H9 (cell line): ENCODE measurements at regions not wholly inside any gene's neighbourhood (a gene's known extent, or its start where the extent isn't known, plus 50 kb on each side); places are given as distances from the start of the nearest gene placed in this dataset.
"Not testable (repeated sequence)": the region's sequence is repeated elsewhere in the genome, so short reads cannot be mapped to it uniquely, and the experiment has no call there.

Experiments used
- DNase-seq: peaks from one replicate; pipeline ENCODE4 v3.0.0-alpha.2; 2017
- H2AFZ ChIP-seq: one replicate; pipeline ENCODE4 v1.6.1; 2013; ENCODE audit warnings: mild to moderate bottlenecking, low read length, control low read depth, moderate library complexity
- H2AK5ac ChIP-seq: 2 replicates; pipeline ENCODE4 v1.6.1; 2013; ENCODE audit warnings: low read length, control low read depth, mixed read lengths; ENCODE audit not compliant: insufficient read length
- H2BK120ac ChIP-seq: one replicate; pipeline ENCODE4 v1.6.1; 2013; ENCODE audit warnings: low read depth, mild to moderate bottlenecking, low read length, control low read depth, inconsistent platforms; ENCODE audit not compliant: poor library complexity, severe bottlenecking
- H2BK12ac ChIP-seq: 2 replicates; pipeline ENCODE4 v1.6.1; 2013; ENCODE audit warnings: low read length, control low read depth, mixed read lengths, low read depth; ENCODE audit not compliant: insufficient read length
- H2BK15ac ChIP-seq: 2 replicates; pipeline ENCODE4 v1.6.1; 2013; ENCODE audit warnings: low read depth, low read length, control low read depth
- H2BK20ac ChIP-seq: one replicate; pipeline ENCODE4 v1.6.1; 2013; ENCODE audit warnings: low read depth, mild to moderate bottlenecking, low read length, control low read depth, inconsistent platforms; ENCODE audit not compliant: poor library complexity, severe bottlenecking
- H2BK5ac ChIP-seq: 2 replicates; pipeline ENCODE4 v1.6.1; 2013; ENCODE audit warnings: low read length, control low read depth, mixed read lengths; ENCODE audit not compliant: insufficient read length
- H3K14ac ChIP-seq: 2 replicates; pipeline ENCODE4 v1.6.1; 2013; ENCODE audit warnings: low read length, control low read depth; ENCODE audit not compliant: insufficient read depth
- H3K18ac ChIP-seq: 2 replicates; pipeline ENCODE4 v1.6.1; 2013; ENCODE audit warnings: low read depth, mild to moderate bottlenecking, mixed read lengths, low read length, control low read depth; ENCODE audit not compliant: insufficient read length
- H3K23ac ChIP-seq: 2 replicates; pipeline ENCODE4 v1.6.1; 2013; ENCODE audit warnings: low read length, control low read depth, mixed read lengths, low read depth; ENCODE audit not compliant: insufficient read length
- H3K23me2 ChIP-seq: 2 replicates; pipeline ENCODE4 v1.6.1; 2013; ENCODE audit warnings: low read depth, mild to moderate bottlenecking, mixed read lengths, low read length, control low read depth; ENCODE audit not compliant: insufficient read length, poor library complexity, severe bottlenecking
- H3K27ac ChIP-seq: 2 replicates; pipeline ENCODE4 v1.5.1; 2013; ENCODE audit warnings: low read length, control low read depth, mixed read lengths, low read depth; ENCODE audit not compliant: insufficient read length
- H3K27me3 ChIP-seq: 2 replicates; pipeline ENCODE4 v1.6.1; 2013; ENCODE audit warnings: low read length, control low read depth, inconsistent platforms; ENCODE audit not compliant: insufficient read depth
- H3K4ac ChIP-seq: 2 replicates; pipeline ENCODE4 v1.6.1; 2013; ENCODE audit warnings: low read depth, mild to moderate bottlenecking, control low read depth, inconsistent platforms, low read length, moderate library complexity
- H3K4me1 ChIP-seq: 2 replicates; pipeline ENCODE4 v1.6.1; 2013; ENCODE audit warnings: low read length, control low read depth, inconsistent platforms; ENCODE audit not compliant: insufficient read depth
- H3K4me2 ChIP-seq: 2 replicates; pipeline ENCODE4 v1.6.1; 2013; ENCODE audit warnings: low read length, control low read depth, mixed read lengths; ENCODE audit not compliant: insufficient read length, insufficient read depth
- H3K56ac ChIP-seq: 2 replicates; pipeline ENCODE4 v1.6.1; 2013; ENCODE audit warnings: low read depth, mild to moderate bottlenecking, mixed read lengths, low read length, control low read depth; ENCODE audit not compliant: insufficient read length
- H3K79me1 ChIP-seq: 2 replicates; pipeline ENCODE4 v1.6.1; 2013; ENCODE audit warnings: low read depth, mild to moderate bottlenecking, moderate library complexity, low read length, control low read depth, inconsistent platforms; ENCODE audit not compliant: insufficient read depth, poor library complexity, severe bottlenecking
- H3K79me2 ChIP-seq: 2 replicates; pipeline ENCODE4 v1.6.1; 2013; ENCODE audit warnings: low read length, control low read depth, inconsistent platforms; ENCODE audit not compliant: insufficient read depth
- H3K9ac ChIP-seq: 2 replicates; pipeline ENCODE4 v1.6.1; 2013; ENCODE audit warnings: low read length, control low read depth, mixed read lengths; ENCODE audit not compliant: insufficient read length; ENCODE audit errors: extremely low read depth
- H3K9me3 ChIP-seq: one replicate; pipeline ENCODE4 v1.6.1; 2013; ENCODE audit warnings: low read depth, low read length, inconsistent platforms; ENCODE audit not compliant: control insufficient read depth
- H3T11ph ChIP-seq: one replicate; pipeline ENCODE4 v1.6.1; 2013; ENCODE audit warnings: mild to moderate bottlenecking, low read length, control low read depth, inconsistent platforms
- H4K20me1 ChIP-seq: one replicate; pipeline ENCODE4 v1.6.1; 2013; ENCODE audit not compliant: control insufficient read depth, insufficient read length, insufficient read depth
- H4K5ac ChIP-seq: 2 replicates; pipeline ENCODE4 v1.6.1; 2013; ENCODE audit warnings: low read depth, mild to moderate bottlenecking, mixed read lengths, low read length, control low read depth; ENCODE audit not compliant: insufficient read length
- H4K8ac ChIP-seq: replicated peaks from 2 replicates; pipeline ENCODE4 v1.6.1; 2013; ENCODE audit warnings: low read length, control low read depth, mixed read lengths, low read depth; ENCODE audit not compliant: insufficient read length
- H4K91ac ChIP-seq: 2 replicates; pipeline ENCODE4 v1.6.1; 2013; ENCODE audit warnings: low read depth, mild to moderate bottlenecking, moderate library complexity, mixed read lengths, low read length, control low read depth; ENCODE audit not compliant: insufficient read length
- H3K27ac Mint-ChIP-seq, 3 experiments: 2 replicates in 2 of 3; 3 replicates in 1 of 3; pipeline ENCODE4 v1.8.0; 2020 to 2021; ENCODE audit warnings: mixed read lengths in 3 of 3, mild to moderate bottlenecking in 1 of 3, moderate library complexity in 1 of 3
- H3K27me3 Mint-ChIP-seq: 2 replicates; pipeline ENCODE4 v1.8.0; 2021; ENCODE audit warnings: low read depth, mild to moderate bottlenecking, moderate library complexity, mixed read lengths
- H3K36me3 Mint-ChIP-seq, 3 experiments: 2 replicates in 2 of 3; 3 replicates in 1 of 3; pipeline ENCODE4 v1.8.0; 2020 to 2021; ENCODE audit warnings: low read depth in 3 of 3, mixed read lengths in 3 of 3; ENCODE audit not compliant: insufficient read depth in 1 of 3
- H3K4me1 Mint-ChIP-seq, 2 experiments: 2 replicates each; pipeline ENCODE4 v1.8.0; 2020; ENCODE audit warnings: mixed read lengths in 2 of 2
- H3K4me3 Mint-ChIP-seq, 2 experiments: 2 replicates in 1 of 2; 3 replicates in 1 of 2; pipeline ENCODE4 v1.8.0; 2020 to 2021; ENCODE audit warnings: mild to moderate bottlenecking in 2 of 2, mixed read lengths in 2 of 2, moderate library complexity in 1 of 2
- H3K9me3 Mint-ChIP-seq, 2 experiments: 2 replicates in 1 of 2; 3 replicates in 1 of 2; pipeline ENCODE4 v1.8.0; 2020; ENCODE audit warnings: mild to moderate bottlenecking in 2 of 2, mixed read lengths in 2 of 2, moderate library complexity in 1 of 2
- WGBS: extraction: QIAGEN DNeasy Blood & Tissue Kit; methylation state at CpG from one replicate; pipeline ENCODE4 v1.1.7; 2013; ENCODE audit warnings: missing lambda C conversion rate, low lambda C conversion rate, mixed read lengths; ENCODE audit not compliant: insufficient read length; ENCODE audit errors: extremely low coverage; 5-methylcytosine and 5-hydroxymethylcytosine counted together

- H3K4me1 ChIP-seq, H2BK5ac ChIP-seq, H2BK120ac ChIP-seq, H4K20me1 ChIP-seq, H3K36me3 Mint-ChIP-seq, H2AK5ac ChIP-seq, H3K27me3 Mint-ChIP-seq, H3K27me3 ChIP-seq, H3K9me3 ChIP-seq, H3K27ac Mint-ChIP-seq, H3K23me2 ChIP-seq, H3K79me2 ChIP-seq, H2BK15ac ChIP-seq, H2AFZ ChIP-seq, H4K91ac ChIP-seq, H2BK12ac ChIP-seq, H3K4me1 Mint-ChIP-seq, H2BK20ac ChIP-seq, H3K18ac ChIP-seq, H3K9me3 Mint-ChIP-seq, H3K23ac ChIP-seq, H3K79me1 ChIP-seq, H3K4me2 ChIP-seq, H4K8ac ChIP-seq, H3K4ac ChIP-seq, DNase-seq, H3K14ac ChIP-seq, H3K9ac ChIP-seq, H3K4me3 Mint-ChIP-seq, H3T11ph ChIP-seq, H4K5ac ChIP-seq, H3K27ac ChIP-seq, H3K56ac ChIP-seq: not testable (repeated sequence)
- WGBS: no CpG with 5 or more reads among the region's 24 CpGs
Measured at GRCh38 chr21:5115646-5116343, 5405.6 kb upstream of the TPTE start.

- not testable (repeated sequence) for H3K23me2 ChIP-seq, H3K56ac ChIP-seq, H3K79me1 ChIP-seq, H3K79me2 ChIP-seq, H3K14ac ChIP-seq, H3K4ac ChIP-seq, H4K8ac ChIP-seq, H3K4me2 ChIP-seq, DNase-seq, H3K36me3 Mint-ChIP-seq, H4K5ac ChIP-seq, H3K27ac ChIP-seq, H4K20me1 ChIP-seq, H3K27ac Mint-ChIP-seq, H2BK5ac ChIP-seq, H2BK12ac ChIP-seq, H2AFZ ChIP-seq, H3K4me1 ChIP-seq, H3K4me3 Mint-ChIP-seq, H2BK20ac ChIP-seq, H3K4me1 Mint-ChIP-seq, H3K27me3 Mint-ChIP-seq, H2BK15ac ChIP-seq, H4K91ac ChIP-seq, H3K27me3 ChIP-seq, H3T11ph ChIP-seq, H3K23ac ChIP-seq, H3K9ac ChIP-seq, H2BK120ac ChIP-seq, H3K18ac ChIP-seq, H2AK5ac ChIP-seq, H3K9me3 ChIP-seq, H3K9me3 Mint-ChIP-seq
- WGBS: no CpG with 5 or more reads among the region's 19 CpGs
Measured at GRCh38 chr21:5116344-5117123, 5404.8 kb upstream of the TPTE start.
